Activated CD4-positive, alpha-beta T cell treated with anti-CD3 and anti-CD28 coated beads, Interleukin-10, Interleukin-2, amounts not matched to agents 100 ng/mL and 50 ng/mL, durations not matched to agents 16 hours and 8 hours (primary cell): ENCODE measurements at regions not wholly inside any gene's neighbourhood (a gene's known extent, or its start where the extent isn't known, plus 50 kb on each side); places are given as distances from the start of the nearest gene placed in this dataset.

Experiments used
- DNase-seq: peaks from one replicate; pipeline ENCODE4 v3.0.0-alpha.2; 2020

DNA sequence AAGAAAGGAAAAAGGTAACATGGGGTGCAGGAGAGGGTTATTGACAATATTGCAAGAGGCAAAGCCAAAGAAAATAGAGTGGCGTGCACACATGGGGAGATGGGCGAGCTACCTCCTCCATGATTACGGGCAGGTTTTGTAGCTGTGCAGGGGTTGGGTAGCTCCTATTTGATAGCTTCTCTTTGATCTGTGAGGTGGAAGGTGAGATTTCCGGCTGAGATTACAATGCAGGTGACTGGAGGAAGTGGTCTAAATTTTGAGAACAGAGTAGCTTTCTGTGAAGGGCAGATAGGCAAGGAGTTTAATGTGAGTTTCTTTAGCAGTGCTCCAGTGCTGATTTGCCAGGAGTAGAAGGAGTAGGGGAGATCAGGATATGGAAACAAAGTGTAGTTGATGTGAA is 263.4 kb downstream of the PLA2G4A start:
- DNase-seq, result peak; percentile 7

DNA sequence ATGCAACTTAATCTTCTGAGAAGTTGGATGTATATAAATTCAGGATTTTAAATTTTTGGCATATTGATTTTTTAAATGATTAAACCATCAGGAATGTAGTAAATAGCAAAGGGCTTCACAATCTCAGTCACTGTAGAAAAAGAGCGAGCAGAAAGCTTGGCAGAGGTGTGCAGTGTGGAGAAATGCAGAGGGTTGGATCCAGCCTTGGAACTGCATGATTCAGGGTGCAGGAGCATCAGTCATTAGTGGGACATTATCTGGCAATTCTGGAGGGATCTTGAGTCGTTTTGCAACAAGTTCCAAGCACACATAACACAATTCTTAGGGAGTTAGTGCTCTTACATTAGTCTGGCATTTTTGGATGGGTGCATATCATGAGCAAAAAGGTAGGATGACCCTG is 267.9 kb downstream of the PLA2G4A start:
- no peak for DNase-seq

DNA sequence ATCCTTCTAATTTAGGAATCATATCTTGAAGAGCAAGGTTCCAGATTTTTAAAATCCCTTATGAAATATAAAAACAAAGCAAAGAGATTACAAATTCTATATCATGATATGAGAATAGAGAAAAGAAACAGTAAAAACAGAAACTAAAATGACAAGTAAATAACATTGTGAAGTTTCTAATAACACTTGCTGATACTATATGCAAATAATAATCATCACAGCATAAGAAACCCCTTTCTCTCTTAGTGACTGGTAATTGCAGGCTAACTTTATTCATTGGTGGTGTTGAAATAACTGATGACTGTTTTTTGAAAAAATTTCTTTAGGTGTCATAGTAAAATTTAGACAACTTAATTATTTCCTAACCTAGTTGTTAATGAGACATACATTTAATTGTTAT is 281.6 kb downstream of the PLA2G4A start:
- DNase-seq, result no peak

DNA sequence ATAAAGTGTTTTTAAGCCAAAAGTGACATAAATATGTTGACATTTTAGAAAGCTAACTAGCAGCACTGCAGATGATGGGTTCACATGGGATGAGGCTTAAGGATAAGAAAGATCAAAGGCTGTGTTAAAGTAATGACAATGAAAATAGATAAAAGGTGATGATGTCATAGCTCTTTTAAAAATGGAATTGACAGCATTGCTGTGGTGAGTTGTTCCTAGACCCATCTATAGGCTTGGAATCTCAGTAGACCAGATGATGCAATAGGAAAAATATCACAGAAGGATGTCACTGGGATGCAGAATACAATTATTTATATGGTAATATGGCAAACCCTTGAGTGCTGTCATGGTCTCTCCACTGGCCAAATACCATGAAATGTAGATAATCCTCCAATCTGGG is 286.0 kb downstream of the PLA2G4A start:
- no peak for DNase-seq

DNA sequence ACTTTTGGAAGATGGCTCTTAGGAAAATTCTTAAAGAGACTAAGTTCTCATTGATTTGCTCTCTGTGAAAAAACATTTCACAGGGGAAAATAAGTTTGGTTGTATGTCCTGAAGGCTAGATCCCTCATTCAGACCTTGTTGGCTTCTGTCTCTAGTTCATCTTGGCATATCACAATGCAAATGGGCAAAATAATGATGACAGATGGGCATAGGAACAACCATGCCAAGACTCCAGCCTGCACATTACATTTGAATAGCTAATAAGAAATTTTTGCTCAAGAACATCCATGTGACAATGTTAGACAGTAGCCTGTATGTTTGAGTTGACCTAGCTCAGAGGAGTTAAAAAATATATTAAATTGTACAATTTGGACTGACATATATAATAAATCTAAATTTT is 292.9 kb downstream of the PLA2G4A start:
- no peak for DNase-seq

DNA sequence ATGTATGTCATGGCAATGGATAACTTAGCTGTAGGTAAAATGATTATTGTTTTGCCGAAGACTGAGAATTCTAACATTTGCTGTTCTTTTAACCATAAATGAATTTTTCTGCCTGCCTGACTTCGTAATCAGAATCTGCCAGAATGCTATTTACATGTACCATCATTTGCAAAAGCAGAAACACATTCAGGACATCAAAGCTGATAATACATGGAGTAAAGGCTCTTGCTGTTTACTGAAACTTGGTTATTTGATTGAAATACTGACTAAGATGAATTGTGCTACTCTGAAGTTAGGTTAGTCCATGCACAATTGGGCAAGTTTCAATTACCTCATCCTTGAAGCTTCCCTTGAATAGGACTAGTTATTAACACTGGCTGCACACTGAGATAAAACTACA is 293.8 kb downstream of the PLA2G4A start:
- DNase-seq, result no peak

DNA sequence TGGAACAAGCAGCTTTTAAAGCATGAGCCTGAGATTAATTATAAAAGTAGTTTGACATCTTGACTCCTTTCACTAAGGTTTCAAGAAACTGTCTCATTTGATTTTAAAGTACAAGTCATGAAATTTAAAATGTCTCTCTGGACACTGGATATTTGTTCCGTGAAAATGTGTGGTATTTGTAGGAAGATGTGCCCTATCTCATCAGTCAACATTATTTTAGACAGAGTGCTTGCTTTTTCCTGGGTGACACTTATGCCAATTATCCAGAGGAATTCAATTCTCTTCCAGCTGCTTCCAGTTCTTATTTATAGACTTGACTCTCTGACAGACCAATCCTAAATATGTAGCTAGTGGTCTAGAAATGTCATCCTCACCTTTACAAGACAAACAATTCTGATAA is 300.4 kb downstream of the PLA2G4A start:
- DNase-seq, result no peak

DNA sequence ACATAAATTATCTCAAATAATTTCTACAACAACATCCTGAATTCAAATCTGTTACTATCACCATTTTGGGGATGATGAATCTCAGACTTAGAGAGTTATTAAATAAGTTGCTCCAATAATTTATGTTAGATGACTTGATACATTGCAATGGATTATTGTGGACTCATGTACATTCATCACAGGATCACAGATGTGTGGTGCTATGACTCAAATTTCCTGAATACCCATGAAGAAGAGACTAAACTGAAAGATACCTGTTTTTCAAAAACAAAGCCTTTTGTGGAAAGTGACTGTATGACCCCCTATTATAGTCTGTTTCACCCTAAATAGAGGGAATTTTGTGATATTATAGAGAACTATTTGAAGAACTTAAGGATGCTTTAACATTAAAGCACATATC is 315.0 kb downstream of the PLA2G4A start:
- peak; percentile 11 for DNase-seq

DNA sequence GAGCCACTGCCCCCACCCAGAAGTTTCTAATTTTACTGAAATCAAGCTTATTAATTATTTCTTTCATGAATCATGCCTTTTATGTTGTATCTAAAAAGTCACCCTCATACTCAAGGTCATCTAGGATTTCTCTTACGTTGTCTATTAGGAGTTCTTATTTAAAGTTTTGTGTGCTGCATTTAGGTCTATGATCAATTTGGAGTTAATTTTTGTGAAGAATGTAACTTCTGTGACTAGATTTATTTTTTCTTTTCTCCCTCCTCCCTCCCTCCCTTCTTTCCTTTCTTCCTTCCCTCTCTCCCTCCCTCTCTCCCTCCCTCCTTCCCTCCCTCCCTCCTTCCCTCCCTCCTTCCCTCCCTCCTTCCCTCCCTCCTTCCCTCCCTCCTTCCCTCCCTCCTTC is 317.6 kb downstream of the PLA2G4A start:
- no peak for DNase-seq

DNA sequence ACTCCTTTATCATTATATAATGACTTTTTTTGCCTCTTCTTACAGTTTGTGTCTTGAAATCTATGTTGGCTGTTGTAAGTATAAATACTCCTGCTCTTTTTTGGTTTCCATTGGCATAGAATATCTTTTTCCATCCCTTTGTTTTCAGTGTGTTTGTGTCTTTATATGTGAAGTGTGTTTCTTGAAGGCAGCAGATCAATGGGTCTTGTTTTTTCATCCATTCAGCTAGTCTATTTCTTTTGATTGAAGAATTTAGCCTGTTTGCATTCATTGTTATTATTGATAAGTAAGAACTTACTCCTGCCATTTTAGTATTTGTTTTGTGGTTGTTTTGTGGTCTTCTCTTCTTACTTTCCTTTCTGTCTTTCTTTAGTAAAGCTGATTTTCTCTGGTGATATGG is 322.8 kb downstream of the PLA2G4A start:
- DNase-seq, result no peak

DNA sequence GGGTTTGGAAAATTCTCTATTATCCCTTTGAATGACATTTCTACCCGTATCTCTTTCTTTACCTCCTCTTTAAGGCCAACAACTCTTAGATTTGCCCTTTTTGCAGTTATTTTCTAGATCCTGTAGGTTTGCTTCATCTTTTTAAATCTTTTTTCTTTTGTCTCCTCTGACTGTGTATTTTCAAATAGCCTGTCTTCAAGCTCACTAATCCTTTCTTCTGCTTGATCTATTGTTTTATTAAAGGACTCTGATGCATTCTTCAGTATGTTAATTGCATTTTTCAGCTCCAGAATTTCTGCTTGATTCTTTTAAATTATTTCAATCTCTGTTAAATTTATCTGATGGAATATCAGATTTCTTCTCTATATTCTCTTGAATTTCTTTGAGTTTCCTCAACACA is 324.3 kb downstream of the PLA2G4A start:
- no peak for DNase-seq

DNA sequence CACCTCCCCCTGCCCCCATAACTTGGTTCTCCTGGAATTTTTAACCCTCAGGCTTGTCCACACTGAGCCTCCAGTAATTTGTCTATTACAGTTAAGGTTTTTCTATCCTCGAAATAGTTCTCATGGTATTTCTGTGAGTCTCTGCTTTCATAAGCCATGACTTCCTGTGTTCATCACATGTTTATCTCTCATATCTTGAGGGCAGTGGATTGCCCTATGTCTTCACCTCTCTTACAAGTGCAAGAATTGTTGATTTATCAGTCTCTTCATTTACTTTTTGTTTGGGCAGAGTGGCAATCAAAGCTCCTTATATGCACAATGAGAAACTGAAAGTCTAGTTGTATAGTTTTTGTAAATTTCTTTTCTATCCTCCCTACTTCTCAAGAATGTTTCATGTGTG is 328.4 kb downstream of the PLA2G4A start:
- no peak for DNase-seq

DNA sequence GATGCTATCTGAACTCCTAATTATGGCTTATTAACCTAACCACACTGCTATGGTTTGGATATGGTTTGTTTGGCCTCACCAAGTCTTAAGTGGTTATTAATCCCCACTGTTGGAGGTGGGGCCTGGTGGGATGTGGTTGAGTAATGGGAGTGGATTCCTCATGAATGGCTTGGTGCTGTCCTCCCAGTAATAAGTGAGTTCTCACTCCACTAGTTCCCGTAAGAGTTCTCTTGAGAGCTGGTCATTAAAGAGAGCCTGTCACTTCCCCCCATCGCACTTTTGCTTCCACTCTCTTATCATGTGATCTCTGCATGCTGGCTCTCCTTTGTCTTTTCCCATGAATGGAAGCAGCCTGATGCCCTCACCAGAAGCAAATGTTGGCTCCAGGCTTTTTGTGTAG is 328.8 kb downstream of the PLA2G4A start:
- DNase-seq, result no peak

DNA sequence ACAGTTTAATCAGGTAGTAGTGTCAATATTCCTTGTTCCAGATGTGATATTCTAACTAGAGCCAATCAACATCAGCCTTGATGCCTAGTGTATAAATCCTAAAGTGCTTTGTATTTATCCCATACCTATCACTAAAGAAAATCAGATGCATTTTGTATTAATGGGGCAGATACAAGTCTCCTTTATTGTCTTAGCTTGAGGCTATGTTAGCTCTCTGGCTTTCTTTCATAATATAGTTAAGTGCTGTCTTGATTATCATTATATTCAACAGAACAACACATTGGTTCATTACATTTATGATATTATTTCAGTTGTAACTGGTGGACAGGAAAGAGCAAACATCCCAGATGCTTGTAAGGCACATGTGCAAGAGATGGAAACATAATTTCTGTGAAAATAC is 338.8 kb downstream of the PLA2G4A start:
- no peak for DNase-seq

DNA sequence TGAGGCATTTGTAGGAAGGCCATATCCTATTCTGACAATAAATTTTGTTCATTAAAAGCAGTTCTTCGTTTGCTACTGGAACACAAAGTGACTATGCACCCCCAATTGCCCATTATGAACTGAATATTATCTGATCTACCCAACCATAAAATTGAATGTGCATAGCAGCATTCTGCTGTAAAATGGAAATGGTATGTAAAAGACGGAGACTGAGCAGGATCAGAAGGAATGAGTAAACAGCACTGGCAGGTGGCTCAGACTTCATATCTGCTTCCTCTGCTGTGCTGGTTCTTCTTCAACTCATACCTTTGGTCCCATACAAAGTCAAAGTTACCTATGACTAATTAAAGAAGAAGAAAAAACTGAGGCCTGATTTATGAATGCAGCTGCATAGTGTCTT is 339.5 kb downstream of the PLA2G4A start:
- no peak for DNase-seq

DNA sequence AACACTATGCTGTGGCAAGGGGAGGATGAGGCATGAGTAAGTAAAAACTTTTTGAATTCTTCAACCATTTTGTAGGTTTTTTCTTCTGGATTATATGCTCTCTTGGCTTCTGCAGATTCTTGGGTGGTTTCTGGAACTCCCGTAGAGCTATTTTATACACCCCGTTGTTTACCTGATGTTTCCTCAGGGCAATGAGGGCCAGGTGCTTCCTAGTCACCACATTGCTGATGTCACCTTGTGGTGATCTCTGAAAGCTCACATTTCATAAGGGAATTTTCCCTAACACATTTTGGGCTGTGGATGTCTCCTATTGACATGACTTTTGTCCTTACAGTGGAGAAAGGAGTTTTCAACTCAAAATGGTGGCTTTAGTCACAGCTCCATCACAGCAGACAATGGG is 356.6 kb downstream of the PLA2G4A start:
- DNase-seq, result no peak

DNA sequence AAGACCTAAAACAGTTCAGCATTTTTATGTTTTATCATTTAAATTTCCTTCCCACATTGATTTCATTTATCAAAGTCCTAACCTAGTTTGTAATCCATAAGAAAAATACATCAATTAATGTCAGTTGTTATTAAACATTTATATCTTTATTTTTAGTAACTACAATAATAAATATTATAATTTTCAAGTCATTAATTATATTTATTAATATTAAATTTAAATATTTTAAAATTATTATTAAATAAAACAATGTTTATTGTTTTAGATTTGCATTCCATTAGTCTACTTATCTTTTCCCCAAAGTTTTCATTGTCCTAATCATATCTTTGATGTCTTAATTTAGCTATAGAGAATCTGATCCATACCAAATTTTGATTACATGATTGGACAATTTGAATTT is 368.9 kb downstream of the PLA2G4A start:
- no peak for DNase-seq

DNA sequence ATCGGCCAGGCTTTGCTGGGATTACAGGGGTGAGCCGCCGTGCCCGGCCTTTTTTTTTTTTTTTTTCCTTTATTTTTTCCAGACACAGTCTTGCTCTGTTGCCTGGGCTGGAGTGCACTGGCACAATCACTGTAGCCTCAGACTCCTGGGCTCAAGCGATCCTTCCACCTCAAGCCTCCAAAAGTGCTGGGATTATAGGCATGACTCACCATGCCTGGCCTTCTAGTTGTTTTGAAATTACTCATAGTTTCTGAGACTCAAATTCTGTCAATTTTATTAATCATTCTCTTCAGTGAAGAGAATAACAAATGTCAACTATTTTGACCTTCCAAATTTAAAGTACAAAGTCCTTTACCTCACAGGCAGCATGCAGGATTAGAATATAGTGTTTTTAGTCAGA is 374.5 kb downstream of the PLA2G4A start:
- DNase-seq, result peak; percentile 4

DNA sequence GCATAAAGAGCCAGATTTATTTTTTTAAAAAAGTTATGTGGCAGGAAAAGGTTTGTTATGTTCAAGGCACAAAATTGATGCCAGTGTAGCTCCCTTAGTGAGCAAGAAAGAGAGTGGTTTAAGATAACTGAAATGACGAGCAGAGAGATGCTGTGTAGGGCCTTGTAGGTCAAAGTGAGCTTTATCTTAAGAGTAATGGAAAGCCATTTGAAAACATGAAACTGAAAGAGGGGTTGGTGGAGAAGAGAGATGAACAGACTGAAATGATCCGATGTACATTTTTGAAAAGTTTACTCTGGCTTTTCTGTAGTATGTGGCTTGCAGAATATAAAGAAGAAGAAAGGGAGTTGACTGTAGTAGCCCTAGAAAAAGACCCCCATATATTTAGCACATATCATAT is 383.6 kb downstream of the PLA2G4A start:
- no peak for DNase-seq

DNA sequence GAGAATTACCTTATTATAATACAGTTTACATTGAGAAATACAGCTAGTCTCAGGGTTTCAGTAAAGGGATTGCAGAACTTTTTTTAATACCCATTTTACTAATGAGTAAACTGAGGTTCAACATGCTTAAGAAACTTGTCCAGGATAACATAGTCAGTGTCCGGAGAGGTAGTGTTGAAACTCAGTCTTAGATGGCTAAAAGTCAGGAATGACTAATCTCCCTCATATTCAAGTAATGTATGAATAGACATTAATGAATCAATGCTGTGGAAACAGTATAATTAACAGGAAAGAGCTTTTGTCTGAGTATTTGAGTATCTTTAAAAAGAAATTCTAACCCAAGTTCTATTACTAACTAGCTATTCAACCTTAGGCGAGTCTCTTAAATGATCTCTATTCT is 397.6 kb downstream of the PLA2G4A start:
- DNase-seq, result no peak

DNA sequence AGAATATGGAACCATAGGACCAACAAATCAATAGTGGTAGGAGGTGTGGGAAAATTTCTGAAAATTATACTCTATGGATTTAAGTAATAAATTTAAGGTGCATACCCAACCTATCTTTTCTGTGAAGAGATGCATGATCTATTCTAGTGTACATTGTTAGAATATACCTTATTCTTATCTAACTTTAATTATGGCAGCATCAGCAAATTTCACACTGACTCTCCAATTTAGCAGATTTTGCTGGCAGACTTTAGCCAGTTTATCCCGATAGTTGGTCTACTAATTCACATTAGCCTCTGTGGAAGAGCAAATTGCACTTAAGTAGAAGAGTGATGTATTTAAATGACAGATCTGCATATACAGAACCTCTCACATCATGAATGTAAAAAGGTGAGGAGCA is 400.0 kb downstream of the PLA2G4A start:
- DNase-seq, result no peak

DNA sequence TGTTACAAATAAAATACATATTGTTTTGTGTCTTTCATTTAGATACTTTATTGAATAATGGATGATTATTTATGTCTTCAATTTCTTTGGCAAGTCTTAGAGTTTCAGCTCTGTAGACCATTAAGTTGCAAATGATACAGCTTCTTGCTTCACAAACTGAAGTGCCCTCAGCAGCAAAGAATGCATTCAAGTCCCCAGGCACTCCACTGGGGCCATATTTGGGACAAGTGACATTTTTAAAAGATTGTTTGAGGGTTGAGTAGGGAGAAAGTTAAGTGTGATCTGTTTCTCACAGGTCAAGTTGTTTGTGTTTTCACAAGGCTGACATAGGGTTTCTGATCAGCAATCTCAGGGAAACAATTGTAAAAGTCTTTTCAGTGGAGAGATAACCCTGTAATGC is 400.7 kb downstream of the PLA2G4A start:
- no peak for DNase-seq

DNA sequence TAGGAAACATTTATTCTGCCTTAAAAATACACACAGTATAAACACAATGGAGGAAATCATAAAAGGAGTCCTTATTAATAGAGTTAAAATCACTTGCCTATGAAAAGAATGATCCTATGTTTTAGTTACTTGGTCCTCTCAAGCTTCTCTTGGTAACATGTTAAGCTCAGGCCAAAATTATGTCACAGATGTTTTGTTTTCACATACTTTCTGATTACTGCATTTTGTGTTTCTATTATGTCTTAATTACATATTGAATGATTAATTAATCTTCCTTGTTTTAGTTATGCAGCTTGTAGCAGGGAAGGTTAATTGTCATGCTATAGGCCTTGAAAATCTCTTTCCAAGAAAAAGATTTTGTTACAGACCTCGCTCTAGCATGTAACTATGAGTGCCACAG is 406.0 kb downstream of the PLA2G4A start:
- no peak for DNase-seq

DNA sequence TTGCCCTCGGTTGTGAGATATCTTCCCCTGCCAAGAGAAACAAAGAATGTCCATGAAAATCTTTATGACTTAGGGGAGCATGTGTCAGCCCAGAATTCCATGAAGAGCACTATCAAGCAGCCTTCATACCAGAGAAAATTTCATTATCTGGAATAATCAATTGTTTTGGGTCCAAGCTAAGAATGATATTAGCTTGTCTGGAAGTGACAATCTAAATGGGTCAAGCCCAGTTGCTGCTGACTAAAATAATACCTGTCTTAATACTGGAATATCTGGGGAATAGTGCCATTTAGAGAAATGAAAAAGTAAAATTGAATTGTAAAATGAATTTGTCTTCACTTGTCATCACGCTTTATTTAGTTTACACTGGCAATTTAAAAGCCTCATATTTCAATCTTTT is 407.4 kb downstream of the PLA2G4A start:
- DNase-seq, result no peak

DNA sequence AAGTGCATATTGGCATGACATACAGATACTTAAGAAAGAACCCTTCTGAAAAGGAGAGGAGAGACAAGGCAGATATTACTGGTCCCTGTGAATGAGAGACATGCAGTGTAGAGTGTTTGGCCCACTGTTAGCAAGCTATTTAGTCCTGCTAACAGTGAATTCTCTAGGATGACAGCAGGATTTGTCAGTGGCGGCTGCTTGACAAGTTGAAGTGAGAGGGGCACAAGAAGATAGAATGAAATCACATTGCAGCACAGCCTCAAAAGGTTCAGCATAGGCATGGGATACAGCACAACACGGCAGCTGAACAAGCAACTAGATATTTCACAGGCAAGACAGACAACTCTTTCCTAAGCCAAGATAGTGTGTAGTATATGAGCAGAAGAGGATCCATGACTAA is 407.9 kb downstream of the PLA2G4A start:
- DNase-seq, result no peak

DNA sequence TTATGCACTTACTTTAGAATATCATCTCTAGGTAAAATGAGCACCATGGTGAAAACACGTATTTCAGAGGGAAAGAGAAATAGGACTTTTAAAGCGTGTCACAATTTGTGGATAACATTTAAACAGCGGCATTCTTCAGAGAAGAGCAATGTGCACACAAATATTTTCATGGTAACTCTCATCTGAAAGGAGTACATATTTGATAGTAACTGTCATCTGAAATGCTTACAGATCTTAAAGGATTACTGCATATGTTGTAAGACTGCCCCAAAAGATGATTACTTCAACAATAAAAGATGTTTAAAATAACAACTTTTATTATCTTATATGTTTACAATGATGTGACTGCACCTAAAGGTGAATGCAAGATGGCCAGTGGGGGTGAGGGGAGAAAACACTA is 408.8 kb downstream of the PLA2G4A start:
- DNase-seq, result no peak
